Choroid plexus epithelial cell (primary cell): ENCODE measurements at regions not wholly inside any gene's neighbourhood (a gene's known extent, or its start where the extent isn't known, plus 50 kb on each side); places are given as distances from the start of the nearest gene placed in this dataset.

Source experiments
- DNase-seq: peaks from one replicate; pipeline ENCODE4 v3.0.0-alpha.2; 2010; ENCODE audit warnings: low read depth
- H3K4me3 ChIP-seq: 2 replicates; pipeline ENCODE4 v1.5.1; 2011; ENCODE audit warnings: low read depth, mild to moderate bottlenecking, control low read depth, low read length, moderate library complexity
- CTCF ChIP-seq: conservative IDR thresholded peaks from 2 replicates; pipeline ENCODE4 v1.5.1; 2011; ENCODE audit warnings: low read depth, mild to moderate bottlenecking, control low read depth, inconsistent platforms, low read length, moderate library complexity

- no peak for TF ChIP-seq CTCF
- DNase-seq, result no peak
- no peak overlapping the region for H3K4me3 ChIP-seq
These were observed 89.2 kb downstream of the PTPRS start for GRCh38 chr19:5251096-5252065.

- TF ChIP-seq CTCF, result no peak
These were observed 90.4 kb downstream of the PTPRS start for GRCh38 chr19:5250127-5250659.

DNA sequence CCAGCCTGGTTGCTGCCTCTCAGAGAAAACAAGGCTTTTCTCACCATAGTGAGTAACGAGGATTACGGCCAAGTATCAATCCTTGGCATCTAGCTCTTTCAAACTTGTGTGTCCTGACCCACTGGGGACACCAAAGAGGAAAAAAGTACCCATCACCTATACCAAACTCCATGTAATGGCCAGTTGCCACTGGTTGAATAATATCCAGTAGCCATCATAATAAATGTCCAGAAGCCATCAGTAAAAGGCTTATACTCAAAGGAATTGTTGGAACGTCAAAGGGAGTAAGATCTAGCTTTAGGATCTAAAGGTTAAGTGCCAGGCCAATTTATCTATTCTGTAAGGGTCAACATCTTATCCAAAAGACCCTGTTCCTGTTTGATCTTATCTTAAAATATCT lies 91.1 kb downstream of the PTPRS start:
- TF ChIP-seq CTCF, result no peak
- no peak overlapping the region for H3K4me3 ChIP-seq
- DNase-seq, result no peak

More at GRCh38 chr19:5250127-5250659, 90.4 kb downstream of the PTPRS start:
- no peak for DNase-seq
- H3K4me3 ChIP-seq, result no peak overlapping the region

DNA sequence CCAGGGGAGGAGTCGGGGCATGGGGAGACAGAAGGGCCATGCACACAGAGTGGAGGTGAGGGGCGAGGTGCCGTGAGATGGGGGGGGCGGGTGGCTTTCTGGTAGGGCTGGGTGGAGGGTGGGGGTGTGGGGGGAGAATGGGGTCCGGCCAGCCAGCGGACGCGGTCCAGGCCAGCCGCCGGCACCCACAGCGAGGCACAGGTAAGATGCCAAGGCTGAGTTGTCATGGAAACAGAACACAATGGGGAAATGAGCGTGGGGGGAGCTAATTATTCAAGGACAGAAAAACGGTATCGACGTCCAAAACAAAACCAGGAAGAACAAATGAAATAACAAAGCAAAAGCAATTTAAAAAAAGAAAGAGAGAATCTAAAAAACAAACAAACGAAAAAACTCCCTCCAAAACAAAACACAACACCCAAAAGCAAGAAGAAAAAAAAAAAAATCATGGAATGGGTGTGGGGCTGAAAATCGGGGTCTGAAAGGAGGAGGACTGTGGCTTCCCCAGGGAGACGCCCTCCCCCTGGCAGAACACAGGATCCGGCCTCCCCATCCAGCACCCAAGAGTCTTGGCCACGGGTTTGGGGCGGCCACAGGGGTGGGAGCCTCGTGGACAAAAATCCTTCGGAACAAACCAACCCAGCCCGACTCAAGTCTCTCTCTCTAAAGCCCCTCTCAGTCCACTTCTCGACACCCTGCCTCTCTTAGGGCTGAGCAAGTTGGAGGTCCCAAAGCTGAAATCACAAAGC lies 92.5 kb downstream of the PTPRS start:
- no peak for DNase-seq
- no peak overlapping the region for H3K4me3 ChIP-seq
- TF ChIP-seq CTCF, result no peak

DNA sequence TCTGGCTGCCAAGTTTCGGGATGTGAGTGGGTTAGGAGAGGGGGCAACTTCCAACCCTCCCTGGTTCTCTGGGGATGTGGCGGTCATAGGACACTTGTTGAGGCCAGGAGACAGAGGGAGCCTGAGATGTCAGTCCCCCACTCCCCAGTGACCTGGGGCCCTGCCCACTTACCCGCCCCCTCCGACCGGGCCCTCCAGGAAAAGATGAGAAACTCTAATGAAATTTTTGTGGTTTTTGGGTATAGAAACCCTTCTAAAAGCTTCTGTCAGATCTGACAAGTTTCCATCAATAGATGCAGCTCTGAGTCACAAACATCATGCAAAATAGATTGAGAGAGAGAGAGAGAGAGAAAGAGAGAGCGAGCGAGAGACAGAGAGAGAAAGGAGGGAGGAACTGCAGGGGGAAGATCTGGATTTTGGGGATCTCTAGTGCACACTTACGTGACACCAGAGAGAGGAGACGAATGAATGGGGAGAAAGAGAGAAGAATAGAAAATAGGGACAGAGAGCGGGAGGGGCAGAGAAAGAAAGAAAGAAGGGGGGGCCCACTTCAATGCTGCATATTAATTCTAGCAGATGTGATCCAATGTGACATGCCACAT lies 94.0 kb downstream of the PTPRS start:
- no peak overlapping the region for H3K4me3 ChIP-seq
- no peak for DNase-seq
- no peak for TF ChIP-seq CTCF

DNA sequence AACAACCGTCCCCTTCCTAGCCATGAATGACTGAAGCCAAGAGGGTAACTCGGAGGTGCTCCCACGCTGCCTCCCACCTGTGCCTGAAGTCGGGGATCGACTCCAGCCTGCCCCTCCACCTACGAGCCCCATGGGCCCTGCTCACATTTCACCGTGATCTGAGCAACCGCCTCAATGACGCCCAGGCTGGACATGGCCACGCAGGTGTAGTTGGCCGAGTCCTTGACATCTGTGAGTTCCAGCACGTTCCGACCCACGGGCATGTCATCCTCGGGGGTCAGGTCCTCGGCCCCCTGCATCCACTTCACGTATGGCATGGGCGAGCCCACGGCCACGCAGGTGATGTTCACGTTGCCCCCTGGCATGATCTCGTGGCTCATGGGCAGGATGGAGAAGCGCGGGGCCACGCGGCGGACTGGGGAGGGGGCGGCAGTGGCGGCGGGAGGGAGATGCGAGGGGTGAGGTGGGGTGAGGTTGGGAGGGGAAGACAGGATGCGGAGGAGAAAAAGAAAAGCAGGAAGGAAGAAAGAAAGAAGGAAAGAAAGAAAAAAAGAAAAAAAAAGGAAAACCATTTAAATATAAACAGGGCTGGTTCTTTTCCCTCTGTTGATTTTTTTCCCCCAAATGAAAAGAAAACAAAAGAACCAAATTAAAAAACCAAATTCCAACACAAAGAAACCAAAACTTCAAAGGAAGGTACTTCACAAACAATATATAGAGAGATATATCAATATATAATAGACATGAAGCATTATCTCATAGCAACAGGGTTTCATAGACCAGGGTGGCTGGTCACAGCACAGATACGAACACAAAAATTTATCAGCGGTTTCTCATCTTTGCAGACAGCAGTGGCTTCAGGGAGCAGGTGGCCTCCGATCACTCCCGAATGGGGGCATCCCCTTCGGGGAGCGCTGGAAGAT lies 94.7 kb downstream of the PTPRS start:
- no peak for DNase-seq
- H3K4me3 ChIP-seq, result no peak overlapping the region

More for the DNA sequence above, 94.7 kb downstream of the PTPRS start:
- no peak for TF ChIP-seq CTCF
